ENCODE measurements at regions not wholly inside any gene's neighbourhood (a gene's known extent, or its start where the extent isn't known, plus 50 kb on each side); places are given as distances from the start of the nearest gene placed in this dataset.

- TF ChIP-seq YY1 (IDR thresholded peaks at IDR 0.05; ENCODE audit: insufficient read depth, insufficient read length): no peak
- no peak for TF ChIP-seq ZNF274 (IDR thresholded peaks at IDR 0.05; ENCODE audit: low read depth, low read length)
Measured at GRCh38 chr7:63925262-63925625, 73.4 kb upstream of the ZNF722 start.
